ENCODE measurements at regions not wholly inside any gene's neighbourhood (a gene's known extent, or its start where the extent isn't known, plus 50 kb on each side); places are given as distances from the start of the nearest gene placed in this dataset.

DNA sequence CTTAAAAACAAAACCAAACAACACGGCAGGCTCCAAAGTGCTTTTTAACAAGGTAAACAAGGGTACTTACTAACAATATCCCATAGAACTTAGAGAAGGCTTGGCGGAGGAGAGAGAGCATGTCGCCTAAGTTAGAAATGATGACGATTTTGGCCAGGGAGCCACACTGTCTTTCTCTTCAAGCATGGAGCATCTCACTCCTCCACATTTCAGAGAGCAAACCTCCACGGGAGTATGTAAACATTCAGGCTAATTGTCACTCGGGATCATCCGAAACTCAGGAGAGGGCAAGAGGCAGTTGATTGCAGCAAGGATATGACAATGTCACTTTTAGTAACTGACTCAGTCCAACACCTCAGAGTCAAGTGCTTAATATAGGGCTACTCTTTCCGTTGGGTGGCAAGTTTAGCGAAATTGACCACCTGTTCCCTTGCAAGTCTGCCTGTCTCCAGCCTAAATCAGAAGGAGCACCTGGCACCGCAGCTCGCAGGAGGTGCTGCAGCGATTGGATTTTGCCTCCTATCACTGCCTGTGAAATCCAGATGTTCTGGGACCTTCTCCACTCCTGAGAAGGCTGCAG, 65.8 kb upstream of the RPS6KA2 start:
- no peak for DNase-seq (ENCODE audit: low spot score)
- 65% methylated on average over 12 of the region's 12 CpGs for WGBS
- Histone ChIP-seq H3K4me1 (replicated peaks) (no peaks in the 10 kb centered on the region), H3K27ac (no peak overlapping the region), H3K4me3 (no peak overlapping the region), H3K27me3 (replicated peaks; ENCODE audit: insufficient read depth) (no peaks in the 10 kb centered on the region), H3K36me3 (no peaks in the 10 kb centered on the region), H3K9me3 (no peaks in the 10 kb centered on the region)
- TF ChIP-seq POLR2A (IDR thresholded peaks at IDR 0.05): no peak
- no peak for TF ChIP-seq POLR2AphosphoS5 (IDR thresholded peaks at IDR 0.05)
- TF ChIP-seq, protein P1, sequence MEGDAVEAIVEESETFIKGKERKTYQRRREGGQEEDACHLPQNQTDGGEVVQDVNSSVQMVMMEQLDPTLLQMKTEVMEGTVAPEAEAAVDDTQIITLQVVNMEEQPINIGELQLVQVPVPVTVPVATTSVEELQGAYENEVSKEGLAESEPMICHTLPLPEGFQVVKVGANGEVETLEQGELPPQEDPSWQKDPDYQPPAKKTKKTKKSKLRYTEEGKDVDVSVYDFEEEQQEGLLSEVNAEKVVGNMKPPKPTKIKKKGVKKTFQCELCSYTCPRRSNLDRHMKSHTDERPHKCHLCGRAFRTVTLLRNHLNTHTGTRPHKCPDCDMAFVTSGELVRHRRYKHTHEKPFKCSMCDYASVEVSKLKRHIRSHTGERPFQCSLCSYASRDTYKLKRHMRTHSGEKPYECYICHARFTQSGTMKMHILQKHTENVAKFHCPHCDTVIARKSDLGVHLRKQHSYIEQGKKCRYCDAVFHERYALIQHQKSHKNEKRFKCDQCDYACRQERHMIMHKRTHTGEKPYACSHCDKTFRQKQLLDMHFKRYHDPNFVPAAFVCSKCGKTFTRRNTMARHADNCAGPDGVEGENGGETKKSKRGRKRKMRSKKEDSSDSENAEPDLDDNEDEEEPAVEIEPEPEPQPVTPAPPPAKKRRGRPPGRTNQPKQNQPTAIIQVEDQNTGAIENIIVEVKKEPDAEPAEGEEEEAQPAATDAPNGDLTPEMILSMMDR (IDR thresholded peaks at IDR 0.05): no peak
- intact Hi-C loops (cut with DNase I): no loop called here

DNA sequence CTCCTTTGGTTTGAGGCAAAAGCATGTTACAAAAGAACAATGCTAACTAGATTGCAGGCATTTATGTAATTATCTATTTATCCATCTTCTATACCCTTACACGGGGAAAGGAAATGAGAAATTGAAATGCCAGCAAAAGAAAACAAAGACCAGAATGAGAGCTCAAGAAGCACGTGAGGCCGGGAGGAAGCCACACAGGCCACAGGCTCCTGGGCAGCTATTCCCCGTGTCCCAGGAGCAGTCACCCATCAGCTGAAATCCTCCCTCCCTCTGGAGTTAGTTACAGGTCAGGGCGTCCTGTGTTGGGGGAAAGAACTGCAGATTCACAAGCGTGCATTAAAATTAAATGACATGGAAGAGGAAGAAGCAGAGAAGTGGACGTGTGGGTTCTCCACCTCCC, 64.7 kb upstream of the RPS6KA2 start:
- H3K27me3 ChIP-seq (replicated peaks; ENCODE audit: insufficient read depth): no peaks in the 10 kb centered on the region
- no peaks in the 10 kb centered on the region for H3K9me3 ChIP-seq
- 59% methylated on average over 7 of the region's 7 CpGs for WGBS
- no peak for DNase-seq (ENCODE audit: low spot score)
- intact Hi-C loops (cut with DNase I): no loop called here
- H3K4me1 ChIP-seq (replicated peaks): no peaks in the 10 kb centered on the region
- no peak for TF ChIP-seq POLR2AphosphoS5 (IDR thresholded peaks at IDR 0.05)
- TF ChIP-seq, protein P1 (IDR thresholded peaks at IDR 0.05): no peak
- no peak for TF ChIP-seq POLR2A (IDR thresholded peaks at IDR 0.05)
- no peaks in the 10 kb centered on the region for H3K36me3 ChIP-seq
- H3K4me3 ChIP-seq: no peak overlapping the region
- no peak overlapping the region for H3K27ac ChIP-seq

DNA sequence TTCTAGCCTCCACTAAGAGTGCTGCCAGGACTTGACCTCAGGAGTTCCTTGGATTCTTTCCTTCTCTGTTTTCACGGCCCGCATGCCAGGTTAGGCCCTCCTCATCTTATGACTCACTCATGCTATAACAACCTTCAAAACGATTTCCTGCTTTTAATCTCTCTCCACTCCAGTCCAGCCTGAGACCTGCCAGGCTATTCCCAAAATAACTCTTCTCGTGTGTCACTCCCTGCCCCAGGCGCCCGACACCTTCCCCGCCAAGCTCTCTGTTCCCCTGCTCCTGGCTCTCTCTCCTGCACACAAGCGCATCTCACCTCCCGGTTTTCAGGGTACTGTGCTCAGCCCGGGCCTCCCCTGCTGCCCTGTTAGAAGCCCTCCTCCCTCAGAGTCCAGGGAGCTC, 64.1 kb upstream of the RPS6KA2 start:
- H3K27me3 ChIP-seq (replicated peaks; ENCODE audit: insufficient read depth): no peaks in the 10 kb centered on the region
- no peak for DNase-seq (ENCODE audit: low spot score)
- WGBS: 47% methylated on average over 10 of the region's 10 CpGs
- H3K4me1 ChIP-seq (replicated peaks): no peaks in the 10 kb centered on the region
- H3K9me3 ChIP-seq: no peaks in the 10 kb centered on the region
- intact Hi-C loops (cut with DNase I): no loop called here
- no peak overlapping the region for H3K27ac ChIP-seq
- TF ChIP-seq POLR2AphosphoS5 (IDR thresholded peaks at IDR 0.05) (no peak), POLR2A (IDR thresholded peaks at IDR 0.05) (no peak)
- TF ChIP-seq, protein P1 (IDR thresholded peaks at IDR 0.05): no peak
- H3K4me3 ChIP-seq: no peak overlapping the region
- no peaks in the 10 kb centered on the region for H3K36me3 ChIP-seq

DNA sequence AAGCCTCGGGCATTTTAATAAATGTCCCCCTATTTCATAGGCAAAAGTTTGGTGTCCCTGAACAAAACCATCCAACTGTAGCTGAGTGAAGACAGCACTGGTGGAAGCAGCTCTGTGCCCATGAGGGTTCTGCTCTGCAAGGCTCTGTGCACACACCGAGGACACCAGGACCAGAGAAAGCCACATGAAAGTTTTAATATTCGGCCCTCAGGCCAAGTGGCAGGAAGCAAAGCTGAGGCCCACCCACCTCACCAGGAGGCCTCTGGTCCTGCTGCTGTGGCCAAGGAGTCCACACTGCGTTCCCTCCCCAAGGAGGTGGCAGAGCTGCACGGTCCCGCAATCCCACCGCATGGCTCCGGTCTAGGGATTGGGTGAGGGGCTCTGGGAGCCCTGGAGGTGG, 62.6 kb upstream of the RPS6KA2 start:
- intact Hi-C loops (cut with DNase I): no loop called here
- Histone ChIP-seq H3K4me1 (replicated peaks) (no peaks in the 10 kb centered on the region), H3K27ac (no peak overlapping the region), H3K36me3 (no peaks in the 10 kb centered on the region), H3K4me3 (no peak overlapping the region), H3K9me3 (no peaks in the 10 kb centered on the region), H3K27me3 (replicated peaks; ENCODE audit: insufficient read depth) (no peaks in the 10 kb centered on the region)
- TF ChIP-seq, protein P1 (IDR thresholded peaks at IDR 0.05): no peak
- TF ChIP-seq POLR2AphosphoS5 (IDR thresholded peaks at IDR 0.05): no peak
- no peak for TF ChIP-seq POLR2A (IDR thresholded peaks at IDR 0.05)
- 93% methylated on average over 8 of the region's 8 CpGs for WGBS
- no peak for DNase-seq (ENCODE audit: low spot score)

DNA sequence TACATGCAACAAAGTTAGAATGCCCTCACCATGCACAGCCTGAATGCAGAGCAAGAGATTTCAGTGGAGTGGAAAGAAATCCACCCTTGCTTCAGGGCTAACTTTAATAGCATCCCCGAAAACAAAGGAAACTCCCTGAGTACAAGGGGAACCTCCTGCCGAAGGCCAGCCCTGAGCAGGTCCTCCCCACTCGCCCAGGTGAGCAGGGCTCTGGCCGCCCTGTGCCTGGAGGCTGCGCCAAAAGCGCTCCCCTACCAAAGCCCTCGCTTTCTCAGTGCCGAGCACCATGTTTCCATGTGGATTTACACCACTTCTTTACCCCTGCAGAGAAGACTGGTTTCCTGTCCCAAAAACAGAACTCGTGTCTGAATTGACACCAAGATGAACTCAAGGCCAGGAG, 61.9 kb upstream of the RPS6KA2 start:
- Histone ChIP-seq H3K4me1 (replicated peaks) (no peaks in the 10 kb centered on the region), H3K9me3 (no peaks in the 10 kb centered on the region), H3K27ac (no peak overlapping the region), H3K4me3 (no peak overlapping the region), H3K27me3 (replicated peaks; ENCODE audit: insufficient read depth) (no peaks in the 10 kb centered on the region), H3K36me3 (no peaks in the 10 kb centered on the region)
- WGBS: 93% methylated on average over 9 of the region's 9 CpGs
- TF ChIP-seq POLR2AphosphoS5 (IDR thresholded peaks at IDR 0.05) (no peak), POLR2A (IDR thresholded peaks at IDR 0.05) (no peak)
- TF ChIP-seq, protein P1 (IDR thresholded peaks at IDR 0.05): no peak
- intact Hi-C loops (cut with DNase I): no loop called here
- DNase-seq (ENCODE audit: low spot score): no peak
